ENCODE measurements at regions not wholly inside any gene's neighbourhood (a gene's known extent, or its start where the extent isn't known, plus 50 kb on each side); places are given as distances from the start of the nearest gene placed in this dataset.

DNA sequence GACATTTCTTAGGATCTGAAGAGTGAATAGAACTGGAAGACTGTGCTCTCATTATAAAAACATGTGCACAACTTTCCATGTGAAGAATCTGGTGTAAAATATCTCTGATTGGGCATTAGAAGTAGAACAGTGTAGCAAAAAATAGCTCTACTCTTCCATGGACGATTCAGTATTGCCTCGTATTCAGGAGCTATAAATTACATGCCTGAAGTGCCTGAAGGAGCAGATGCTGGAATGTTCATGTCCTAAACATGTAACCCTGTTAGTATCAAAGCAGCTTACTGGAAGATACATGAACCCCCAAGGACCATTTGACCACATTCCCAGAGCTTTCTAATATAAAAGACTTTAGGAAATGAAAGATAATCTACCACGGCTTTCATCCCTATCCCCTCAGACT, 528.9 kb downstream of the DACH1 start:
- H3K27ac Mint-ChIP-seq, result no peak overlapping the region
- POLR2A ChIA-PET, result interaction anchor here in 1 of 2 donors (0.6 kb wide), 1 partner anchor 445 kb away, joined by 3 read pairs; no protein-coding TSS in a partner anchor
- no peaks in the 10 kb centered on the region for H3K27me3 Mint-ChIP-seq
- no peaks in the 10 kb centered on the region for H3K4me1 ChIP-seq (ENCODE audit: control insufficient read depth in 1 of 2, extremely low read depth in 1 of 2, insufficient read depth in 2 of 2, low read length in 2 of 2)
- no peaks in the 10 kb centered on the region for H3K9me3 Mint-ChIP-seq
- no peaks in the 10 kb centered on the region for H3K36me3 Mint-ChIP-seq
- no peaks in the 10 kb centered on the region for H3K36me3 ChIP-seq (ENCODE audit: control insufficient read depth in 2 of 2, extremely low read depth in 1 of 2, insufficient read depth in 1 of 2, low read length in 1 of 2)
- H3K4me3 Mint-ChIP-seq, result no peak overlapping the region
- no peak overlapping the region for H3K27ac ChIP-seq (ENCODE audit: low read length)
- no peak for ATAC-seq (replicated peaks in 1 of 4)
- H3K4me3 ChIP-seq (ENCODE audit: control insufficient read depth in 1 of 2, extremely low read depth in 1 of 2, low read length in 1 of 2), result no peak overlapping the region
- DNase-seq, result no peak
- H3K4me1 Mint-ChIP-seq, result no peaks in the 10 kb centered on the region
- H3K27me3 ChIP-seq (replicated peaks in 1 of 2; ENCODE audit: control insufficient read depth in 2 of 2, extremely low read depth in 1 of 2, insufficient read depth in 2 of 2, low read length in 1 of 2), result no peaks in the 10 kb centered on the region
- WGBS (ENCODE audit: insufficient coverage), result 100% methylated on average over 1 of the region's 3 CpGs
- no peaks in the 10 kb centered on the region for H3K9me3 ChIP-seq
- CTCF ChIA-PET, result no interaction called here

DNA sequence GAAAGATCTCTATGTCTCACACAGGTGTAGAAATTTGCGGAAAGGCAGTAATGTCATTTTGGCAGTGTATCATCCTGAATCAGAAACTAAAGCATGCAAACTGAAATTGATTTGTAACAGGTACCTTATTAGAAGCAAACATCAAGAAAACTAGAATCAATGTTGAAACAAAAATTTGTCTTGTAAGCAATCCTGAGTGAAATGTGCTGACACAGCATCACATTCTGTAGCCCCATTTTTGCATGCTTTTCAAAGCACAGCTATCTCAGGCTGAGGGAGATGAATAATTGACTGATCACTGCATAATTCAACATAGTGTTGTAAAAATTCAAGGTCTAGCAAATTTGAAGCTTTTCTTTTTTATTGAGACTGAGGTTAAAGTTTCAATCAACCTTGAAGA, 539.7 kb downstream of the DACH1 start:
- H3K9me3 Mint-ChIP-seq, result no peaks in the 10 kb centered on the region
- no peak for ATAC-seq (replicated peaks in 1 of 4)
- Histone ChIP-seq H3K9me3 (no peaks in the 10 kb centered on the region), H3K27me3 (replicated peaks in 1 of 2; ENCODE audit: control insufficient read depth in 2 of 2, extremely low read depth in 1 of 2, insufficient read depth in 2 of 2, low read length in 1 of 2) (no peaks in the 10 kb centered on the region), H3K4me1 (ENCODE audit: control insufficient read depth in 1 of 2, extremely low read depth in 1 of 2, insufficient read depth in 2 of 2, low read length in 2 of 2) (no peaks in the 10 kb centered on the region), H3K36me3 (ENCODE audit: control insufficient read depth in 2 of 2, extremely low read depth in 1 of 2, insufficient read depth in 1 of 2, low read length in 1 of 2) (no peaks in the 10 kb centered on the region), H3K27ac (ENCODE audit: low read length) (no peak overlapping the region), H3K4me3 (ENCODE audit: control insufficient read depth in 1 of 2, extremely low read depth in 1 of 2, low read length in 1 of 2) (no peak overlapping the region)
- POLR2A ChIA-PET, result no interaction called here
- CTCF ChIA-PET, result no interaction called here
- no peaks in the 10 kb centered on the region for H3K36me3 Mint-ChIP-seq
- H3K27me3 Mint-ChIP-seq, result peaks cover 0 to 1% of the 10 kb centered on the region in 2 donors
- DNase-seq, result no peak
- H3K4me3 Mint-ChIP-seq, result no peak overlapping the region
- H3K4me1 Mint-ChIP-seq, result no peaks in the 10 kb centered on the region
- 100% methylated on average over 1 of the region's 1 CpG for WGBS (ENCODE audit: insufficient coverage)
- H3K27ac Mint-ChIP-seq, result no peak overlapping the region

DNA sequence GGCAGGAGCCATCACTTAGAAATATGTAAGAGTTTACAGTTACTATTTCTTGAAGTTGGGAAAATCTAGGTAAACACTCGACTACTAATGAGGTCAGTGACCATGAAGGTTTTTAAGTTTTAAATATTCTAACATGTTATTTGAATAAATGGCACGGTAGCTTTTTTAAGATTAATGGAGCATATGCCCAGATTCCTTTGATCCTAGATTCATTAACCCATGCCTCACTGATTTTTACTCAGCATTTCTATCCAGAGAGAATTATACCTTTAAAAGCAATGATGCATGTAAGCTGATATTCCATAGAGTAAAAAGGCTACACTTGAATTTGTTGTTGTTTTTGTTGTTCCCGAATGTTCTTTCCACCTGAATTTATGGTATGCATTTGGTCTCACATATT, 541.4 kb downstream of the DACH1 start:
- no peak overlapping the region for H3K27ac ChIP-seq (ENCODE audit: low read length)
- H3K27me3 ChIP-seq (replicated peaks in 1 of 2; ENCODE audit: control insufficient read depth in 2 of 2, extremely low read depth in 1 of 2, insufficient read depth in 2 of 2, low read length in 1 of 2), result no peaks in the 10 kb centered on the region
- CTCF ChIA-PET, result no interaction called here
- POLR2A ChIA-PET, result no interaction called here
- H3K9me3 ChIP-seq, result no peaks in the 10 kb centered on the region
- H3K9me3 Mint-ChIP-seq, result peaks cover 0 to 4% (median 0%) of the 10 kb centered on the region in 3 donors
- H3K36me3 Mint-ChIP-seq, result no peaks in the 10 kb centered on the region
- H3K27ac Mint-ChIP-seq, result no peak overlapping the region
- no peaks in the 10 kb centered on the region for H3K36me3 ChIP-seq (ENCODE audit: control insufficient read depth in 2 of 2, extremely low read depth in 1 of 2, insufficient read depth in 1 of 2, low read length in 1 of 2)
- DNase-seq, result no peak
- no peaks in the 10 kb centered on the region for H3K4me1 ChIP-seq (ENCODE audit: control insufficient read depth in 1 of 2, extremely low read depth in 1 of 2, insufficient read depth in 2 of 2, low read length in 2 of 2)
- ATAC-seq (replicated peaks in 1 of 4), result no peak
- H3K27me3 Mint-ChIP-seq, result peaks cover 0 to 1% of the 10 kb centered on the region in 2 donors
- H3K4me3 Mint-ChIP-seq, result no peak overlapping the region
- no peak overlapping the region for H3K4me3 ChIP-seq (ENCODE audit: control insufficient read depth in 1 of 2, extremely low read depth in 1 of 2, low read length in 1 of 2)
- WGBS (ENCODE audit: insufficient coverage), result no CpG with 5 or more reads among the region's 3 CpGs
- H3K4me1 Mint-ChIP-seq, result no peaks in the 10 kb centered on the region

DNA sequence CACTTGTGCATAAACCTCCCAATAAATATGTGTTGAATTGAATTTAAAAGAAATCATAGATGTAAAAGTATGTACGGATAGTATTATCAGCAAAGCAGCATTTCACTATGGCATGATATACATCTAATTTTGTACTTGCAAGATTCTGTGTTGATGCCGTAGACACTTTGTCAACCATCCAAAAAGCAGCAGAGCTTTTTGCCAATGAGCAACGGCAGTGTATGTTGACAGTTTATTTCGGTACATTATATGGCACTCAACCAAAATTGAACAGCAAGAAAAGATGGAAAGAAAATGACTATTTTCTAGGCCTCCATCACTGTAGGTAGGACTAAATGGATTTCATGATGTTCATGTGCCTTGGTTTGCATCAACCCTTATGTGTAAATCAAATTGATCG, 543.7 kb downstream of the DACH1 start:
- H3K27ac ChIP-seq (ENCODE audit: low read length), result no peak overlapping the region
- H3K36me3 ChIP-seq (ENCODE audit: control insufficient read depth in 2 of 2, extremely low read depth in 1 of 2, insufficient read depth in 1 of 2, low read length in 1 of 2), result no peaks in the 10 kb centered on the region
- H3K4me3 ChIP-seq (ENCODE audit: control insufficient read depth in 1 of 2, extremely low read depth in 1 of 2, low read length in 1 of 2), result no peak overlapping the region
- DNase-seq (no peak), ATAC-seq (replicated peaks in 1 of 4) (no peak)
- Mint-ChIP-seq H3K4me1 (no peaks in the 10 kb centered on the region), H3K27me3 (no peaks in the 10 kb centered on the region), H3K27ac (no peak overlapping the region), H3K36me3 (no peaks in the 10 kb centered on the region), H3K9me3 (peaks cover 0 to 8% (median 0%) of the 10 kb centered on the region in 3 donors), H3K4me3 (no peak overlapping the region)
- H3K4me1 ChIP-seq (ENCODE audit: control insufficient read depth in 1 of 2, extremely low read depth in 1 of 2, insufficient read depth in 2 of 2, low read length in 2 of 2), result no peaks in the 10 kb centered on the region
- 92% methylated on average over 2 of the region's 5 CpGs for WGBS (ENCODE audit: insufficient coverage)
- H3K9me3 ChIP-seq, result no peaks in the 10 kb centered on the region
- no peaks in the 10 kb centered on the region for H3K27me3 ChIP-seq (replicated peaks in 1 of 2; ENCODE audit: control insufficient read depth in 2 of 2, extremely low read depth in 1 of 2, insufficient read depth in 2 of 2, low read length in 1 of 2)
- CTCF ChIA-PET, result no interaction called here
- POLR2A ChIA-PET, result no interaction called here

DNA sequence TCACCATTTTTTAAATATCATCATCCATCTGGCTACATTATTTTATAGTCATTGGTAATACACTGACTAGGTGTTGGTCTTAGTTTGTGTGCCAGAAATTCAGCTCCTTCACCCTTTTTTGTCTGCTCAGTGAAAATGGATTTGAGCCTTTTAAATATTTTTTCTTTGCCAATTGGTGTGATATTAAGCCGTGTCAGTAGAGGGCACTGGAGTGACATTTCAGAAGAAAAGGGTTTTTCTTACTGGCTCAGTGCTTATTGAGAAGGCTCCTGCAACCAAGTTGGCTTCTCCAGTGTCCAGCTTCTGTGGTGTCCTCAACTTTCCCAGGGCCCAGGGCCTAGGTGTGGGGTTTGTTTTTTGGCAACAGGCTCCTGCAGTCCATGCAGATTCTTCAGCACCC, 546.6 kb downstream of the DACH1 start:
- POLR2A ChIA-PET, result no interaction called here
- no peak for ATAC-seq (replicated peaks in 1 of 4)

DNA sequence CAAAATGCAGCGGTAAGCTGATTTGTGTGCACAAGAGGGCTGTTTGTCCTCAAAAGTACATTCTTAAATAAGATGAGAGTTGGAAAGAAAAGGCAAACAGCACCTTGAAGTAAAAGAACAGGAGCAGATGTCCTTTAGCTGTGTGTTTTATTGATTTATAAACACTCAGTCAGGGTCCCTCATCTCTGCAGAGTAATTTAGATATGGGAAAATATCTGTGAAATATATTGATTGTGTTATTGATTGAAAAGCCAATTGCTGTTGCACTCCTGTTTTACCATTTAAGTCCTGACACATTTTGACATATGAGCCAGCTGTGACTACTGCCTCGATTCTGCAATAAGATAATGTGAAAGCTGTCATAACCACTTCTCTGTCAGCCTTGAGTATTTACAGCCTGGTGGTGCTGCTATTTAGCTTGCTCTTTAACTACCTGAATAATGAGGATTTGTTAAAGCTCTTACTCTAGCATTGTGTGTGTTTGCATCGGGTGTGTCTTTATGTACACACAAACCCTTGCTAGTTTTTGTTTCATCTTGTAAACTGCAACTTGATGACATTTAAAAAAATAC, 550.1 kb downstream of the DACH1 start:
- Mint-ChIP-seq H3K9me3 (peaks cover 0 to 8% (median 0%) of the 10 kb centered on the region in 3 donors), H3K4me3 (no peak overlapping the region), H3K27ac (no peak overlapping the region), H3K27me3 (no peaks in the 10 kb centered on the region), H3K4me1 (no peaks in the 10 kb centered on the region), H3K36me3 (no peaks in the 10 kb centered on the region)
- Histone ChIP-seq H3K9me3 (no peaks in the 10 kb centered on the region), H3K4me3 (ENCODE audit: control insufficient read depth in 1 of 2, extremely low read depth in 1 of 2, low read length in 1 of 2) (no peak overlapping the region), H3K27me3 (replicated peaks in 1 of 2; ENCODE audit: control insufficient read depth in 2 of 2, extremely low read depth in 1 of 2, insufficient read depth in 2 of 2, low read length in 1 of 2) (no peaks in the 10 kb centered on the region), H3K36me3 (ENCODE audit: control insufficient read depth in 2 of 2, extremely low read depth in 1 of 2, insufficient read depth in 1 of 2, low read length in 1 of 2) (no peaks in the 10 kb centered on the region), H3K27ac (ENCODE audit: low read length) (no peak overlapping the region), H3K4me1 (ENCODE audit: control insufficient read depth in 1 of 2, extremely low read depth in 1 of 2, insufficient read depth in 2 of 2, low read length in 2 of 2) (no peaks in the 10 kb centered on the region)
- WGBS (ENCODE audit: insufficient coverage), result no CpG with 5 or more reads among the region's 3 CpGs
- ChIA-PET POLR2A (no interaction called here), CTCF (no interaction called here)
- ATAC-seq (replicated peaks in 1 of 4) (no peak), DNase-seq (no peak)

More for the DNA sequence above, 546.6 kb downstream of the DACH1 start:
- DNase-seq, result no peak
- Mint-ChIP-seq H3K4me3 (no peak overlapping the region), H3K27ac (no peak overlapping the region), H3K36me3 (no peaks in the 10 kb centered on the region), H3K4me1 (no peaks in the 10 kb centered on the region), H3K9me3 (peaks cover 0 to 8% (median 0%) of the 10 kb centered on the region in 3 donors), H3K27me3 (no peaks in the 10 kb centered on the region)
- H3K4me3 ChIP-seq (ENCODE audit: control insufficient read depth in 1 of 2, extremely low read depth in 1 of 2, low read length in 1 of 2), result no peak overlapping the region
- H3K4me1 ChIP-seq (ENCODE audit: control insufficient read depth in 1 of 2, extremely low read depth in 1 of 2, insufficient read depth in 2 of 2, low read length in 2 of 2), result no peaks in the 10 kb centered on the region
- WGBS (ENCODE audit: insufficient coverage), result 57% methylated on average over 1 of the region's 1 CpG
- no peaks in the 10 kb centered on the region for H3K9me3 ChIP-seq
- H3K36me3 ChIP-seq (ENCODE audit: control insufficient read depth in 2 of 2, extremely low read depth in 1 of 2, insufficient read depth in 1 of 2, low read length in 1 of 2), result no peaks in the 10 kb centered on the region
- CTCF ChIA-PET, result no interaction called here
- no peaks in the 10 kb centered on the region for H3K27me3 ChIP-seq (replicated peaks in 1 of 2; ENCODE audit: control insufficient read depth in 2 of 2, extremely low read depth in 1 of 2, insufficient read depth in 2 of 2, low read length in 1 of 2)
- H3K27ac ChIP-seq (ENCODE audit: low read length), result no peak overlapping the region

DNA sequence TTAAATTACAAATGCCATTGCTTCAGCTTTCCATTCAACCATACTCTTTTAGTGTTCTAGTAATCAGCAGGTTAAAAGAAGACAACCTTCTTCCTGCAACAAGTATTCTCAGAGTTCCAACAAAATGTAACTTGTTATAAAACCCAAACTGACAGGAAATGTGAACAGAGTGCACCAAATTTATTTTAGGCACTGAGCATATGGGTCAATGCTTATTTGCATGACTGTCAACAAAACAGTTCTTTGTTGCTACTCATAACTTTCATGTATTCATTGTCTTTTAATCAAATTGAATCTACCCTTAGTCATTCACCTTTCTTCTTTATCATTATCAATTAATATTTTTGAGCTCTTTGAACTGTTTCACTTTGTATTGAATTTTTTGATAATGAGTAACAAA, 554.1 kb downstream of the DACH1 start:
- no peaks in the 10 kb centered on the region for H3K9me3 Mint-ChIP-seq
- DNase-seq, result no peak
- POLR2A ChIA-PET, result no interaction called here

More for the DNA sequence above, 554.1 kb downstream of the DACH1 start:
- no peak for ATAC-seq (replicated peaks in 1 of 4)
- Mint-ChIP-seq H3K27ac (no peak overlapping the region), H3K36me3 (no peaks in the 10 kb centered on the region), H3K27me3 (no peaks in the 10 kb centered on the region), H3K4me1 (no peaks in the 10 kb centered on the region), H3K4me3 (no peak overlapping the region)
- CTCF ChIA-PET, result no interaction called here
- H3K9me3 ChIP-seq, result no peaks in the 10 kb centered on the region
- no peaks in the 10 kb centered on the region for H3K4me1 ChIP-seq (ENCODE audit: control insufficient read depth in 1 of 2, extremely low read depth in 1 of 2, insufficient read depth in 2 of 2, low read length in 2 of 2)
- no peaks in the 10 kb centered on the region for H3K36me3 ChIP-seq (ENCODE audit: control insufficient read depth in 2 of 2, extremely low read depth in 1 of 2, insufficient read depth in 1 of 2, low read length in 1 of 2)
- no peak overlapping the region for H3K4me3 ChIP-seq (ENCODE audit: control insufficient read depth in 1 of 2, extremely low read depth in 1 of 2, low read length in 1 of 2)
- H3K27me3 ChIP-seq (replicated peaks in 1 of 2; ENCODE audit: control insufficient read depth in 2 of 2, extremely low read depth in 1 of 2, insufficient read depth in 2 of 2, low read length in 1 of 2), result no peaks in the 10 kb centered on the region
- H3K27ac ChIP-seq (ENCODE audit: low read length), result no peak overlapping the region
